K562 (cell line): ENCODE measurements at regions not wholly inside any gene's neighbourhood (a gene's known extent, or its start where the extent isn't known, plus 50 kb on each side); places are given as distances from the start of the nearest gene placed in this dataset.

Experiments
- RUNX1 ChIP-seq: sonication (generic); IDR thresholded peaks from 2 replicates; pipeline ENCODE4 v1.6.1; 2016; ENCODE audit warnings: antibody characterized with exemption, low read depth
- SMARCC2 ChIP-seq: fragments of 450-650 bp; IDR thresholded peaks from 2 replicates; pipeline ENCODE4 v1.6.1; 2017; ENCODE audit warnings: antibody characterized with exemption, moderate library complexity, mild to moderate bottlenecking, low read depth
- TBP ChIP-seq: optimal IDR thresholded peaks from 2 replicates; pipeline ENCODE3; 2011; ENCODE audit warnings: low read depth, low read length, improper control_type of control experiment
- ZNF586 ChIP-seq: fragments of 450-650 bp; formaldehyde crosslinking; conservative IDR thresholded peaks from 2 replicates; pipeline ENCODE4 v1.4.0; 2020; ENCODE audit warnings: mild to moderate bottlenecking, moderate library complexity
- TF ChIP-seq, protein P1 (sequence below): fragments of 450-650 bp; formaldehyde crosslinking; IDR thresholded peaks from 2 replicates; pipeline ENCODE4 v1.4.0; 2020; ENCODE audit warnings: mild to moderate bottlenecking, mixed read lengths
- TF ChIP-seq, protein P2 (sequence below): fragments of 250-450 bp; sonication (Bioruptor Pico); IDR thresholded peaks from 2 replicates; pipeline ENCODE4 v1.8.0; 2022; ENCODE audit warnings: moderate library complexity, mild to moderate bottlenecking, inconsistent platforms
- TF ChIP-seq, protein P3 (sequence below), 2 experiments: IDR thresholded peaks; 2 replicates each; pipeline ENCODE4 v1.6.1; 2012; ENCODE audit warnings: improper control_type of control experiment in 2 of 2, low read depth in 2 of 2, low read length in 2 of 2, borderline replicate concordance in 1 of 2
- TF ChIP-seq, protein P4 (sequence below): fragments of 250-450 bp; sonication (Bioruptor Pico); IDR thresholded peaks from 2 replicates; pipeline ENCODE4 v1.4.0; 2020

DNA sequence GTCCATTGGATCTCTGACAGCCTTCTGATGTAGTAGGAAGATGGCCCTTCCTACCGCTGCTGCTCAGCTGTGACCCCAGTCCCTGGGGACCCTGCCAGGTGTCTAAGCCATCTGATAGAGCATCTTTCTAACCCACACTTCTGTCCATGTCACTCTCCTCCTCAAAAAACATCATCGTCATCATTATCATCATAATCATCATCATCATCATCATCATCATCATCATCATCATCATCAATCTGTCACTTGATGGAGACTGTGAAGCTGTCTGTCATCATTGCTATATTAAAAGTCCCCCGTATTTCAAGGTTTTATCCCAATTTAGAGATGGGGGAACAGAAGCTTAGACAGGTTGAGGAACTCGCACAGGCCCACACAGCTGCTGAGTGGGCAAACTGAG lies 75.1 kb upstream of the SLC6A11 start:
- TF ChIP-seq TBP, result no peak
- TF ChIP-seq SMARCC2, result no peak
- TF ChIP-seq, protein P1, sequence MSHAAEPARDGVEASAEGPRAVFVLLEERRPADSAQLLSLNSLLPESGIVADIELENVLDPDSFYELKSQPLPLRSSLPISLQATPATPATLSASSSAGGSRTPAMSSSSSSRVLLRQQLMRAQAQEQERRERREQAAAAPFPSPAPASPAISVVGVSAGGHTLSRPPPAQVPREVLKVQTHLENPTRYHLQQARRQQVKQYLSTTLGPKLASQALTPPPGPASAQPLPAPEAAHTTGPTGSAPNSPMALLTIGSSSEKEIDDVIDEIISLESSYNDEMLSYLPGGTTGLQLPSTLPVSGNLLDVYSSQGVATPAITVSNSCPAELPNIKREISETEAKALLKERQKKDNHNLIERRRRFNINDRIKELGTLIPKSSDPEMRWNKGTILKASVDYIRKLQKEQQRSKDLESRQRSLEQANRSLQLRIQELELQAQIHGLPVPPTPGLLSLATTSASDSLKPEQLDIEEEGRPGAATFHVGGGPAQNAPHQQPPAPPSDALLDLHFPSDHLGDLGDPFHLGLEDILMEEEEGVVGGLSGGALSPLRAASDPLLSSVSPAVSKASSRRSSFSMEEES (CRISPR knock-in tag), result no peak
- TF ChIP-seq, protein P2, sequence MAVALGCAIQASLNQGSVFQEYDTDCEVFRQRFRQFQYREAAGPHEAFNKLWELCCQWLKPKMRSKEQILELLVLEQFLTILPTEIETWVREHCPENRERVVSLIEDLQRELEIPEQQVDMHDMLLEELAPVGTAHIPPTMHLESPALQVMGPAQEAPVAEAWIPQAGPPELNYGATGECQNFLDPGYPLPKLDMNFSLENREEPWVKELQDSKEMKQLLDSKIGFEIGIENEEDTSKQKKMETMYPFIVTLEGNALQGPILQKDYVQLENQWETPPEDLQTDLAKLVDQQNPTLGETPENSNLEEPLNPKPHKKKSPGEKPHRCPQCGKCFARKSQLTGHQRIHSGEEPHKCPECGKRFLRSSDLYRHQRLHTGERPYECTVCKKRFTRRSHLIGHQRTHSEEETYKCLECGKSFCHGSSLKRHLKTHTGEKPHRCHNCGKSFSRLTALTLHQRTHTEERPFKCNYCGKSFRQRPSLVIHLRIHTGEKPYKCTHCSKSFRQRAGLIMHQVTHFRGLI (CRISPR knock-in tag), result no peak
- no peak for TF ChIP-seq RUNX1
- no peak for TF ChIP-seq ZNF586 (CRISPR knock-in tag)
- TF ChIP-seq, protein P3, sequence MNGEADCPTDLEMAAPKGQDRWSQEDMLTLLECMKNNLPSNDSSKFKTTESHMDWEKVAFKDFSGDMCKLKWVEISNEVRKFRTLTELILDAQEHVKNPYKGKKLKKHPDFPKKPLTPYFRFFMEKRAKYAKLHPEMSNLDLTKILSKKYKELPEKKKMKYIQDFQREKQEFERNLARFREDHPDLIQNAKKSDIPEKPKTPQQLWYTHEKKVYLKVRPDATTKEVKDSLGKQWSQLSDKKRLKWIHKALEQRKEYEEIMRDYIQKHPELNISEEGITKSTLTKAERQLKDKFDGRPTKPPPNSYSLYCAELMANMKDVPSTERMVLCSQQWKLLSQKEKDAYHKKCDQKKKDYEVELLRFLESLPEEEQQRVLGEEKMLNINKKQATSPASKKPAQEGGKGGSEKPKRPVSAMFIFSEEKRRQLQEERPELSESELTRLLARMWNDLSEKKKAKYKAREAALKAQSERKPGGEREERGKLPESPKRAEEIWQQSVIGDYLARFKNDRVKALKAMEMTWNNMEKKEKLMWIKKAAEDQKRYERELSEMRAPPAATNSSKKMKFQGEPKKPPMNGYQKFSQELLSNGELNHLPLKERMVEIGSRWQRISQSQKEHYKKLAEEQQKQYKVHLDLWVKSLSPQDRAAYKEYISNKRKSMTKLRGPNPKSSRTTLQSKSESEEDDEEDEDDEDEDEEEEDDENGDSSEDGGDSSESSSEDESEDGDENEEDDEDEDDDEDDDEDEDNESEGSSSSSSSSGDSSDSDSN (IDR thresholded peaks at IDR 0.05; ENCODE audit: borderline replicate concordance in 1 of 2, low read depth in 2 of 2, low read length in 2 of 2), result no peak
- TF ChIP-seq, protein P4, sequence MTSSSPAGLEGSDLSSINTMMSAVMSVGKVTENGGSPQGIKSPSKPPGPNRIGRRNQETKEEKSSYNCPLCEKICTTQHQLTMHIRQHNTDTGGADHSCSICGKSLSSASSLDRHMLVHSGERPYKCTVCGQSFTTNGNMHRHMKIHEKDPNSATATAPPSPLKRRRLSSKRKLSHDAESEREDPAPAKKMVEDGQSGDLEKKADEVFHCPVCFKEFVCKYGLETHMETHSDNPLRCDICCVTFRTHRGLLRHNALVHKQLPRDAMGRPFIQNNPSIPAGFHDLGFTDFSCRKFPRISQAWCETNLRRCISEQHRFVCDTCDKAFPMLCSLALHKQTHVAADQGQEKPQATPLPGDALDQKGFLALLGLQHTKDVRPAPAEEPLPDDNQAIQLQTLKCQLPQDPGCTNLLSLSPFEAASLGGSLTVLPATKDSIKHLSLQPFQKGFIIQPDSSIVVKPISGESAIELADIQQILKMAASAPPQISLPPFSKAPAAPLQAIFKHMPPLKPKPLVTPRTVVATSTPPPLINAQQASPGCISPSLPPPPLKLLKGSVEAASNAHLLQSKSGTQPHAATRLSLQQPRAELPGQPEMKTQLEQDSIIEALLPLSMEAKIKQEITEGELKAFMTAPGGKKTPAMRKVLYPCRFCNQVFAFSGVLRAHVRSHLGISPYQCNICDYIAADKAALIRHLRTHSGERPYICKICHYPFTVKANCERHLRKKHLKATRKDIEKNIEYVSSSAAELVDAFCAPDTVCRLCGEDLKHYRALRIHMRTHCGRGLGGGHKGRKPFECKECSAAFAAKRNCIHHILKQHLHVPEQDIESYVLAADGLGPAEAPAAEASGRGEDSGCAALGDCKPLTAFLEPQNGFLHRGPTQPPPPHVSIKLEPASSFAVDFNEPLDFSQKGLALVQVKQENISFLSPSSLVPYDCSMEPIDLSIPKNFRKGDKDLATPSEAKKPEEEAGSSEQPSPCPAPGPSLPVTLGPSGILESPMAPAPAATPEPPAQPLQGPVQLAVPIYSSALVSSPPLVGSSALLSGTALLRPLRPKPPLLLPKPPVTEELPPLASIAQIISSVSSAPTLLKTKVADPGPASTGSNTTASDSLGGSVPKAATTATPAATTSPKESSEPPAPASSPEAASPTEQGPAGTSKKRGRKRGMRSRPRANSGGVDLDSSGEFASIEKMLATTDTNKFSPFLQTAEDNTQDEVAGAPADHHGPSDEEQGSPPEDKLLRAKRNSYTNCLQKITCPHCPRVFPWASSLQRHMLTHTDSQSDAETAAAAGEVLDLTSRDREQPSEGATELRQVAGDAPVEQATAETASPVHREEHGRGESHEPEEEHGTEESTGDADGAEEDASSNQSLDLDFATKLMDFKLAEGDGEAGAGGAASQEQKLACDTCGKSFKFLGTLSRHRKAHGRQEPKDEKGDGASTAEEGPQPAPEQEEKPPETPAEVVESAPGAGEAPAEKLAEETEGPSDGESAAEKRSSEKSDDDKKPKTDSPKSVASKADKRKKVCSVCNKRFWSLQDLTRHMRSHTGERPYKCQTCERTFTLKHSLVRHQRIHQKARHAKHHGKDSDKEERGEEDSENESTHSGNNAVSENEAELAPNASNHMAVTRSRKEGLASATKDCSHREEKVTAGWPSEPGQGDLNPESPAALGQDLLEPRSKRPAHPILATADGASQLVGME (CRISPR knock-in tag), result no peak
